Tibial nerve (tissue), 4 donors: ENCODE measurements at regions not wholly inside any gene's neighbourhood (a gene's known extent, or its start where the extent isn't known, plus 50 kb on each side); places are given as distances from the start of the nearest gene placed in this dataset.

ENCODE experiments used
- DNase-seq, 2 donors: peaks; one replicate each; pipeline ENCODE4 v3.0.0-alpha.2; 2019; ENCODE audit warnings: low spot score in 2 of 2
- H3K27ac ChIP-seq, 4 donors: fragments of 200-600 bp; sonication (generic) in 3 of 4; one replicate each; pipeline ENCODE4 v1.5.1; 2017 to 2019; ENCODE audit warnings: mild to moderate bottlenecking in 1 of 4
- H3K27me3 ChIP-seq, 2 donors: fragments of 200-600 bp; sonication (generic) in 1 of 2; one replicate each; pipeline versions ENCODE4 v1.5.1 to v1.6.0; 2017 to 2019
- H3K36me3 ChIP-seq, 3 donors: fragments of 200-600 bp; sonication (generic); one replicate each; pipeline ENCODE4 v1.5.1; 2018 to 2019
- H3K4me1 ChIP-seq, 4 donors: fragments of 200-600 bp; sonication (generic) in 3 of 4; one replicate each; pipeline ENCODE4 v1.5.1; 2017 to 2019
- H3K4me3 ChIP-seq, 4 donors: fragments of 200-600 bp; sonication (generic) in 3 of 4; one replicate each; pipeline ENCODE4 v1.5.1; 2017 to 2019; ENCODE audit warnings: mild to moderate bottlenecking in 1 of 4, moderate library complexity in 1 of 4
- H3K9me3 ChIP-seq, 4 donors: fragments of 200-600 bp; sonication (generic) in 3 of 4; one replicate each; pipeline ENCODE4 v1.5.1; 2017 to 2019
- CTCF ChIP-seq, 5 experiments: fragments of 200-600 bp in 3 of 5; fragments of 450-650 bp in 2 of 5; sonication (generic) in 3 of 5; IDR thresholded peaks; one replicate each; pipeline ENCODE4 v1.5.1; 2016 to 2019; ENCODE audit warnings: antibody characterized with exemption in 5 of 5, mild to moderate bottlenecking in 3 of 5, moderate library complexity in 2 of 5
- EP300 ChIP-seq, 2 donors: sonication (generic); formaldehyde crosslinking; IDR thresholded peaks; one replicate each; pipeline ENCODE4 v1.6.1; 2017; ENCODE audit warnings: antibody characterized with exemption in 2 of 2, mild to moderate bottlenecking in 1 of 2
- POLR2A ChIP-seq, 2 donors: fragments of 450-650 bp; IDR thresholded peaks; one replicate each; pipeline ENCODE4 v1.6.1; 2017; ENCODE audit warnings: antibody characterized with exemption in 2 of 2, mild to moderate bottlenecking in 2 of 2, moderate library complexity in 2 of 2
- WGBS, 2 donors: methylation state at CpG; one replicate each; pipeline ENCODE4 v1.1.5; 2018; 5-methylcytosine and 5-hydroxymethylcytosine counted together

GRCh38 chr19:28483197-28483596, 729.8 kb downstream of the UQCRFS1 start:
- no peaks in the 10 kb centered on the region for H3K27me3 ChIP-seq
- no peak overlapping the region for H3K27ac ChIP-seq
- H3K4me3 ChIP-seq: no peak overlapping the region
- H3K36me3 ChIP-seq: no peaks in the 10 kb centered on the region
- H3K9me3 ChIP-seq: no peaks in the 10 kb centered on the region
- DNase-seq: no peak
- no peaks in the 10 kb centered on the region for H3K4me1 ChIP-seq
- TF ChIP-seq CTCF (IDR thresholded peaks at IDR 0.05): no peak
- TF ChIP-seq POLR2A (IDR thresholded peaks at IDR 0.05): no peak
- no peak for TF ChIP-seq EP300 (IDR thresholded peaks at IDR 0.05)
- WGBS, 2 donors: 86 to 89% methylated on average over 3 of the region's 3 CpGs

GRCh38 chr19:28482221-28482620, 730.7 kb downstream of the UQCRFS1 start:
- Histone ChIP-seq H3K4me3 (no peak overlapping the region), H3K27ac (no peak overlapping the region), H3K4me1 (no peaks in the 10 kb centered on the region), H3K9me3 (no peaks in the 10 kb centered on the region), H3K27me3 (no peaks in the 10 kb centered on the region), H3K36me3 (no peaks in the 10 kb centered on the region)
- no peak for TF ChIP-seq CTCF (IDR thresholded peaks at IDR 0.05)
- no peak for TF ChIP-seq POLR2A (IDR thresholded peaks at IDR 0.05)
- TF ChIP-seq EP300 (IDR thresholded peaks at IDR 0.05): no peak
- no peak for DNase-seq
- WGBS, 2 donors: 72 to 73% methylated on average over 3 of the region's 3 CpGs

DNA sequence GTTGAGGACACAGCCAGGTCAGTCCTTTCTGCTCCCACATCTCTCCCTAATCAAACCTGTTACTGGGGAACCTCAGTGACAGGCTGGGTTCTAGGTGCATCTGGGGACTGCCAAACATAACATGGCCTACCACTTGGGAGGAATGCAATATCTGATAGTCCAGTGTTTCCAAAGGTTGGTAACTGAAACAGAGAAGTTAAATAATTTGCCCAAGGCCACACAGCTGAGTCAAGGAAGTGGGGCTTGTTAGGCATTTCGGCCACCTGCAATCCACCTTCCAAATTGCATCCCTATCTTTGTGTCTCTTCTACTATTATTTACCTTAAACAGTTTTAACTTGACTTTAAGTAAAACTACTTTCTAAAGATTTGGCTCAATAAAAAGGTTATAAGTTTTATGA, 731.3 kb downstream of the UQCRFS1 start:
- Histone ChIP-seq H3K4me3 (no peak overlapping the region), H3K27ac (no peak overlapping the region), H3K9me3 (no peaks in the 10 kb centered on the region), H3K27me3 (no peaks in the 10 kb centered on the region), H3K4me1 (no peaks in the 10 kb centered on the region), H3K36me3 (no peaks in the 10 kb centered on the region)
- no peak for DNase-seq
- 83 to 85% methylated on average over 1 of the region's 1 CpG for WGBS, 2 donors
- TF ChIP-seq POLR2A (IDR thresholded peaks at IDR 0.05): no peak
- no peak for TF ChIP-seq EP300 (IDR thresholded peaks at IDR 0.05)
- TF ChIP-seq CTCF (IDR thresholded peaks at IDR 0.05): no peak

- H3K27ac ChIP-seq: no peak overlapping the region
- WGBS, 2 donors: 49% methylated on average over 4 to 5 of the region's 5 CpGs
- DNase-seq: no peak
- H3K4me3 ChIP-seq: no peak overlapping the region
- no peak for TF ChIP-seq EP300 (IDR thresholded peaks at IDR 0.05)
- TF ChIP-seq CTCF (IDR thresholded peaks at IDR 0.05): no peak
- no peak for TF ChIP-seq POLR2A (IDR thresholded peaks at IDR 0.05)
- no peaks in the 10 kb centered on the region for H3K36me3 ChIP-seq
- H3K9me3 ChIP-seq: no peaks in the 10 kb centered on the region
- no peaks in the 10 kb centered on the region for H3K4me1 ChIP-seq
- no peaks in the 10 kb centered on the region for H3K27me3 ChIP-seq
These were observed 737.4 kb downstream of the UQCRFS1 start for GRCh38 chr19:28475525-28475924.

DNA sequence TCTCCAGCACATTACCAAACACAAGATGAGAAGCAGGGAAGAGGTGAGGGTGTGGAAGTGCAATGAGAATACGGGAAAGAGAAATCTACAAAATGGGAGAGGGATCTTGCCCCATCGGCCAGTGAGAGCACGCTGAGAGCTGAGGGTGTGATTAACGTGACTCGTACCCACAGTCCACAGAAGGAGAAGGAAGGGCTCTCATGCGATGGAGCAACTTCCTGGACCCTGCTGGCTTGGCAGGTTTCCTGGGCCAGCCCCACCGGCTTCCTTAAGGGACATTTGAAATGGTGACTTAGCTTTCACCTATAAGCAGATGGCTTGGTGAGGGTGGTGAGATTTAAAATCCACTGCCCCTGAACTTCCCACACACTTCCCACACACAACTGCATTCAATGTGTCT, 740.1 kb downstream of the UQCRFS1 start:
- Histone ChIP-seq H3K9me3 (no peaks in the 10 kb centered on the region), H3K27me3 (no peaks in the 10 kb centered on the region), H3K4me1 (peaks cover 0 to 13% (median 5%) of the 10 kb centered on the region in 4 donors), H3K27ac (no peak overlapping the region), H3K36me3 (no peaks in the 10 kb centered on the region), H3K4me3 (no peak overlapping the region)
- TF ChIP-seq POLR2A (IDR thresholded peaks at IDR 0.05): no peak
- TF ChIP-seq EP300 (IDR thresholded peaks at IDR 0.05): no peak
- TF ChIP-seq CTCF (IDR thresholded peaks at IDR 0.05): no peak
- peak in 1 of 2 donors; percentile 22 for DNase-seq
- WGBS, 2 donors: 65% methylated on average over 7 of the region's 7 CpGs
